ENCODE measurements at regions not wholly inside any gene's neighbourhood (a gene's known extent, or its start where the extent isn't known, plus 50 kb on each side); places are given as distances from the start of the nearest gene placed in this dataset.

GRCh38 chr7:34298492-34299013 lies 359.5 kb upstream of the NPSR1 start:
- no peak overlapping the region for H3K4me3 ChIP-seq (ENCODE audit: low read length)
- no peak for DNase-seq (ENCODE audit: low read depth)
- no peak for TF ChIP-seq CTCF (conservative IDR thresholded peaks at IDR 0.05; ENCODE audit: low read depth, low read length)

GRCh38 chr7:34299066-34299465 lies 359.0 kb upstream of the NPSR1 start:
- H3K4me3 ChIP-seq (ENCODE audit: low read length), result no peak overlapping the region
- no peak for TF ChIP-seq CTCF (conservative IDR thresholded peaks at IDR 0.05; ENCODE audit: low read depth, low read length)
- no peak for DNase-seq (ENCODE audit: low read depth)

GRCh38 chr7:34307540-34307939 lies 350.5 kb upstream of the NPSR1 start:
- no peak for DNase-seq (ENCODE audit: low read depth)
- H3K4me3 ChIP-seq (ENCODE audit: low read length), result no peak overlapping the region
- no peak for TF ChIP-seq CTCF (conservative IDR thresholded peaks at IDR 0.05; ENCODE audit: low read depth, low read length)

- TF ChIP-seq CTCF (conservative IDR thresholded peaks at IDR 0.05; ENCODE audit: low read depth, low read length), result no peak
- no peak for DNase-seq (ENCODE audit: low read depth)
- H3K4me3 ChIP-seq (ENCODE audit: low read length), result no peak overlapping the region
Observed at GRCh38 chr7:34308595-34308994, 349.4 kb upstream of the NPSR1 start.

- TF ChIP-seq CTCF (conservative IDR thresholded peaks at IDR 0.05; ENCODE audit: low read depth, low read length), result no peak
- no peak for DNase-seq (ENCODE audit: low read depth)
- H3K4me3 ChIP-seq (ENCODE audit: low read length), result no peak overlapping the region
Observed at GRCh38 chr7:34309116-34309515, 348.9 kb upstream of the NPSR1 start.

GRCh38 chr7:34309584-34309983 lies 348.4 kb upstream of the NPSR1 start:
- no peak for DNase-seq (ENCODE audit: low read depth)
- no peak for TF ChIP-seq CTCF (conservative IDR thresholded peaks at IDR 0.05; ENCODE audit: low read depth, low read length)
- H3K4me3 ChIP-seq (ENCODE audit: low read length), result no peak overlapping the region

- no peak for TF ChIP-seq CTCF (conservative IDR thresholded peaks at IDR 0.05; ENCODE audit: low read depth, low read length)
- DNase-seq (ENCODE audit: low read depth), result no peak
- no peak overlapping the region for H3K4me3 ChIP-seq (ENCODE audit: low read length)
Observed at GRCh38 chr7:34311591-34311990, 346.4 kb upstream of the NPSR1 start.

All from retinal pigment epithelial cell (primary cell).